Thyroid gland (tissue), 4 donors: ENCODE measurements at regions not wholly inside any gene's neighbourhood (a gene's known extent, or its start where the extent isn't known, plus 50 kb on each side); places are given as distances from the start of the nearest gene placed in this dataset.
"Not testable (repeated sequence)": the region's sequence is repeated elsewhere in the genome, so short reads cannot be mapped to it uniquely, and the experiment has no call there.

ENCODE experiments used
- DNase-seq, 2 donors: peaks; one replicate each; pipeline ENCODE4 v3.0.0-alpha.2; 2019
- H3K27ac ChIP-seq, 3 donors: fragments of 200-600 bp; sonication (generic); 1 replicate in 2 of 3; 2 replicates in 1 of 3; pipeline ENCODE4 v1.5.1; 2016 to 2019; ENCODE audit warnings: mild to moderate bottlenecking in 1 of 3, moderate library complexity in 1 of 3
- H3K27me3 ChIP-seq: fragments of 200-600 bp; sonication (generic); one replicate; pipeline ENCODE4 v1.5.1; 2019
- H3K36me3 ChIP-seq, 2 donors: fragments of 200-600 bp; sonication (generic); one replicate each; pipeline ENCODE4 v1.5.1; 2016 to 2019
- H3K4me1 ChIP-seq, 2 donors: fragments of 200-600 bp; sonication (generic); one replicate each; pipeline ENCODE4 v1.5.1; 2017 to 2019
- H3K4me3 ChIP-seq, 3 donors: fragments of 200-600 bp; sonication (generic); replicated peaks in 1 of 3; 1 replicate in 2 of 3; 2 replicates in 1 of 3; pipeline ENCODE4 v1.5.1; 2016; ENCODE audit warnings: mild to moderate bottlenecking in 1 of 3
- H3K9me3 ChIP-seq: fragments of 200-600 bp; sonication (generic); one replicate; pipeline ENCODE4 v1.5.1; 2017
- CTCF ChIP-seq, 6 experiments: fragments of 200-600 bp in 3 of 6; fragments of 450-650 bp in 3 of 6; sonication (generic) in 3 of 6; IDR thresholded peaks; one replicate each; pipeline ENCODE4 v1.5.1; 2016 to 2019; ENCODE audit warnings: antibody characterized with exemption in 6 of 6, mild to moderate bottlenecking in 2 of 6, inconsistent platforms in 1 of 6, moderate library complexity in 1 of 6
- POLR2A ChIP-seq, 2 donors: fragments of 450-650 bp; IDR thresholded peaks; one replicate each; pipeline ENCODE4 v1.6.1; 2017; ENCODE audit warnings: antibody characterized with exemption in 2 of 2, mild to moderate bottlenecking in 2 of 2, moderate library complexity in 1 of 2
- WGBS, 2 donors: methylation state at CpG; one replicate each; pipeline ENCODE4 v1.1.5; 2017; 5-methylcytosine and 5-hydroxymethylcytosine counted together
- intact Hi-C: fragments of 100-400 bp; cut with DNase I; formaldehyde crosslinking; loops from one replicate; pipeline ENCODE4 v1.15.1; 2023

- intact Hi-C loops = no loop called here
- no peaks in the 10 kb centered on the region for H3K27me3 ChIP-seq
- H3K4me1 ChIP-seq = no peaks in the 10 kb centered on the region
- DNase-seq = no peak
- TF ChIP-seq POLR2A (IDR thresholded peaks at IDR 0.05) = no peak
- TF ChIP-seq CTCF (IDR thresholded peaks at IDR 0.05) = no peak
- H3K36me3 ChIP-seq = no peaks in the 10 kb centered on the region
- no peaks in the 10 kb centered on the region for H3K9me3 ChIP-seq
- 30 to 42% methylated on average over 8 to 13 of the region's 13 CpGs for WGBS, 2 donors
- H3K4me3 ChIP-seq = no peak overlapping the region
- H3K27ac ChIP-seq = no peak overlapping the region
Observed at GRCh38 chr20:29741594-29741893, 1515.9 kb upstream of the DEFB115 start.

- H3K4me1 ChIP-seq = no peaks in the 10 kb centered on the region
- WGBS, 2 donors = 43 to 44% methylated on average over 37 to 50 of the region's 88 CpGs
- no peak for TF ChIP-seq POLR2A (IDR thresholded peaks at IDR 0.05)
- no peak for TF ChIP-seq CTCF (IDR thresholded peaks at IDR 0.05)
- intact Hi-C loops = no loop called here
- H3K27me3 ChIP-seq = no peaks in the 10 kb centered on the region
- no peak for DNase-seq
- no peak overlapping the region for H3K4me3 ChIP-seq
- H3K36me3 ChIP-seq = no peaks in the 10 kb centered on the region
- no peaks in the 10 kb centered on the region for H3K9me3 ChIP-seq
- no peak overlapping the region for H3K27ac ChIP-seq
Observed at GRCh38 chr20:29741894-29742698, 1515.4 kb upstream of the DEFB115 start.

- Histone ChIP-seq H3K27me3 (no peaks in the 10 kb centered on the region), H3K36me3 (no peaks in the 10 kb centered on the region), H3K4me3 (no peak overlapping the region), H3K27ac (no peak overlapping the region), H3K9me3 (no peaks in the 10 kb centered on the region), H3K4me1 (no peaks in the 10 kb centered on the region)
- no peak for DNase-seq
- TF ChIP-seq POLR2A (IDR thresholded peaks at IDR 0.05) (no peak), CTCF (IDR thresholded peaks at IDR 0.05) (no peak)
- intact Hi-C loops = no loop called here
- 28% methylated on average over 8 of the region's 41 CpGs; no CpG with 5 or more reads in 1 of the 2 donors for WGBS, 2 donors
Observed at GRCh38 chr20:29742699-29743100, 1514.8 kb upstream of the DEFB115 start.

GRCh38 chr20:29743101-29743931, 1514.1 kb upstream of the DEFB115 start:
- no peaks in the 10 kb centered on the region for H3K36me3 ChIP-seq
- H3K27ac ChIP-seq = no peak overlapping the region
- no peak for DNase-seq
- H3K4me3 ChIP-seq = no peak overlapping the region
- H3K9me3 ChIP-seq = no peaks in the 10 kb centered on the region
- H3K4me1 ChIP-seq = no peaks in the 10 kb centered on the region
- H3K27me3 ChIP-seq = no peaks in the 10 kb centered on the region
- TF ChIP-seq POLR2A (IDR thresholded peaks at IDR 0.05) (no peak), CTCF (IDR thresholded peaks at IDR 0.05) (no peak)
- intact Hi-C loops = no loop called here
- 32 to 44% methylated on average over 15 to 46 of the region's 80 CpGs for WGBS, 2 donors

- TF ChIP-seq CTCF (IDR thresholded peaks at IDR 0.05) = no peak
- no peak for TF ChIP-seq POLR2A (IDR thresholded peaks at IDR 0.05)
- WGBS, 2 donors = 33 to 48% methylated on average over 2 to 12 of the region's 38 CpGs
- H3K27me3 ChIP-seq = no peaks in the 10 kb centered on the region
- no peaks in the 10 kb centered on the region for H3K36me3 ChIP-seq
- DNase-seq = no peak
- no peak overlapping the region for H3K27ac ChIP-seq
- no peaks in the 10 kb centered on the region for H3K9me3 ChIP-seq
- no peaks in the 10 kb centered on the region for H3K4me1 ChIP-seq
- H3K4me3 ChIP-seq = no peak overlapping the region
- intact Hi-C loops = no loop called here
Observed at GRCh38 chr20:29744071-29744470, 1513.4 kb upstream of the DEFB115 start.

GRCh38 chr20:29745534-29746245, 1511.8 kb upstream of the DEFB115 start:
- H3K9me3 ChIP-seq, H3K27ac ChIP-seq, DNase-seq, H3K4me1 ChIP-seq, H3K4me3 ChIP-seq, intact Hi-C loops, H3K36me3 ChIP-seq, H3K27me3 ChIP-seq: not testable (repeated sequence)
- 79 to 85% methylated on average over 22 to 26 of the region's 26 CpGs for WGBS, 2 donors
